ENCODE measurements at regions not wholly inside any gene's neighbourhood (a gene's known extent, or its start where the extent isn't known, plus 50 kb on each side); places are given as distances from the start of the nearest gene placed in this dataset.

- no peak for TF ChIP-seq CTCF (IDR thresholded peaks at IDR 0.05; ENCODE audit: low read depth, low read length)
- peak; percentile 22 for DNase-seq (ENCODE audit: extremely low read depth, low read depth)
These were observed 106.7 kb upstream of the GUCY1A1 start for GRCh38 chr4:155559915-155560314.

- no peak for TF ChIP-seq CTCF (IDR thresholded peaks at IDR 0.05; ENCODE audit: low read depth, low read length)
- DNase-seq (ENCODE audit: extremely low read depth, low read depth): no peak
These were observed 114.5 kb upstream of the GUCY1A1 start for GRCh38 chr4:155552180-155552579.

- peak; percentile 43 for DNase-seq (ENCODE audit: extremely low read depth, low read depth)
- no peak for TF ChIP-seq CTCF (IDR thresholded peaks at IDR 0.05; ENCODE audit: low read depth, low read length)
These were observed 118.5 kb upstream of the GUCY1A1 start for GRCh38 chr4:155548173-155548572.

- DNase-seq (ENCODE audit: extremely low read depth, low read depth): no peak
- TF ChIP-seq CTCF (IDR thresholded peaks at IDR 0.05; ENCODE audit: low read depth, low read length): no peak
These were observed 120.2 kb upstream of the GUCY1A1 start for GRCh38 chr4:155546451-155546850.

- DNase-seq (ENCODE audit: extremely low read depth, low read depth): no peak
- TF ChIP-seq CTCF (IDR thresholded peaks at IDR 0.05; ENCODE audit: low read depth, low read length): no peak
These were observed 121.2 kb upstream of the GUCY1A1 start for GRCh38 chr4:155545456-155545855.

GRCh38 chr4:155544547-155544946, 122.1 kb upstream of the GUCY1A1 start:
- DNase-seq (ENCODE audit: extremely low read depth, low read depth): no peak
- TF ChIP-seq CTCF (IDR thresholded peaks at IDR 0.05; ENCODE audit: low read depth, low read length): no peak

GRCh38 chr4:155543126-155543765, 123.4 kb upstream of the GUCY1A1 start:
- TF ChIP-seq CTCF (IDR thresholded peaks at IDR 0.05; ENCODE audit: low read depth, low read length): no peak
- no peak for DNase-seq (ENCODE audit: extremely low read depth, low read depth)
